Activated T-cell treated with anti-CD3 and anti-CD28 coated beads, Interleukin-2, amount 50 U/mL, for 48 hours (primary cell): ENCODE measurements at regions not wholly inside any gene's neighbourhood (a gene's known extent, or its start where the extent isn't known, plus 50 kb on each side); places are given as distances from the start of the nearest gene placed in this dataset.

Experiments
- DNase-seq, 2 experiments: peaks; one replicate each; pipeline ENCODE4 v3.0.0-alpha.2; 2020

DNA sequence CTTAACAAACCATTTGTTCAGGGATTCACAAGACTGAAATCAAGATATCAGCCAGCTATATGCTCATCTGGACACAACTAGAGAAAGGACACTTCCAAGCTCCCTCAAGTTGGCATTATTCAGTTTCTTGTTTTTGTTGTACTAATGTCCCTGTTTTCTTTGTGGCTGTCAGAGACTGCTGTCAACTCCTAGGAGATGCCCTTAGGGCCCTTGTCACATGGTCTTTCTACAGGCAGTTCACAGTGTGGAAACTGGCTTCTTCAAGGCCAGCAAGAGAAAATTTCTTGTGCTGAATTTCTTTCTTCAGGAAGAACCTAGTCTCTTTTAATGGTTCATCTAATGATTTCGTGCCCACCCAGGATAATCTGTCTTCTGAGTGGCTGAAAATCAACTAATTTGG is 677.2 kb upstream of the MAN1A1 start:
- DNase-seq, result no peak

DNA sequence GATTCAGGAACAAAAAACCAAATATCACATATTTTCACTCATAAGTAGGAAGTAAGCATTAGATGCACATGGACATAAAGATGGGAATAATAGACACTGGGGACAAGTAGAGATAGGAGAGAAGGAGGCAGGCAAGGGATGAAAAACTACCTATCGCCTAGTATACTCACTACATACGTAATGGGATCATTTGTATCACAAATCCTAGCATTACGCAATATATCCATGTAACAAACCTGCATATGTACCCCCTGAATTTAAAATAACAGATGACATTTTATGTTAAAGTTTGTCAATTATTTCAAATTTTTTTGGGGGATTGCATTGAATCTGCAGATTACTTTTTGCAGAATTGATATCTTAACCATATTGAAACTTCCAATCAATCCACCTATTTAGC is 660.5 kb upstream of the MAN1A1 start:
- DNase-seq, result no peak

DNA sequence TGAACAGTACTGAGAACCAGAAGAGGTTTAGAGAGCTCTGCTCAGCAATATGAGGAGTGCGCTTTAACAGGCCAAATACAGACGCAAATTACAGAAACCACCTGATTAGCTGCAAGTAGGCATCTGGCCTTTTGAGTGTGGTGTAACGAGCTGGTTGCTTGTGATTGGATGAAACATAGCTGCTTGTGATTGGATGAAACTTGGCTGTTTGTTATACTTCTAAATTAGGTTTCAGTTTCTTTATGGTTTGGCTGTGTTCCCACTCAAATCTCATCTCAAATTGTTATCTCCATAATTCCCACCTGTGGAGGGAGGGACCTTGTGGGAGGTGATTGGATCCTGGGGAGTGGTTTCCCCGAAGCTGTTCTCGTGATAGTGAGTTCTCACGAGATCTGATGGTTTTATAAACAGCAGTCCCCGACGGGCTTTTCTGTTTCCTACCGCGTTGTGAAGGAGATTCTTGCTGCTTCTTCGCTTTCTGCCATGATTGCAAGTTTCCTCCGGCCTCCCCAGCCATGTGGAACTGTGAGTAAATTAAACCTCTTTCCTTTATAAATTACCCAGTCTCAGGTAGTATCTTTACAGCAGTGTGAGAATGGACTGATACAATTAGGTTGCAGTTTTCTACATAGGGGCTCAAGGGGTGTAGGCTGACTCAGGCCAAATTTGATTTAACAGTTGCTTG is 655.9 kb upstream of the MAN1A1 start:
- no peak for DNase-seq

DNA sequence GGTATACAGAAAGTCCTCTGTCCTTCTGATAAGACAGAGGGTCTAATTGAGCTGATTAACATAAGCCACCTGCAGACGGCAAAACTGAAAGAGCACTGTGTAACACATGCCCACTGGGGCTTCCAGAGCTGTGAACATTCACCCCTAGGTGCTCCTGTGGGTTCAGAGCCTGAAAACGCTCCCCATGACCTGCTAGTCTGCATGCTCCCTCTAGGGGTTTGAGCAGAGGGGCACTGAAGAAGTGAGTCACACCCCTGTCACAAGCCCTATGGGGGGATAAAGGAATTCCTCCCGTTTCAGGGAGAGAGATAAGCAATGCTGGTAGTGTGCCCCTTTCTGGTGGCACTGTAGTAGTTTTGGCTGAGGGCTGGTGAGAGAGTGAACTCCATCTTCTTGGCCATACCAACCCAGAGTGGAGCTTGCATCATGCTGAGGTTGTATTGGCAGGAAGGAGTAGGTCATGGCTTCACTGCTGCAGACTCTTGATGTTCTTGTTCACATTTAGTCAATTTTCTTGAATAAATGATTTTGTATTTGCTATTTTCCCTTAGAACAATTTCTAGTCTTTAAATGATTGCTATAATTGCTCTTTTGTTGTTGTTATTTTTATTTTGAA is 637.5 kb upstream of the MAN1A1 start:
- DNase-seq, result no peak

DNA sequence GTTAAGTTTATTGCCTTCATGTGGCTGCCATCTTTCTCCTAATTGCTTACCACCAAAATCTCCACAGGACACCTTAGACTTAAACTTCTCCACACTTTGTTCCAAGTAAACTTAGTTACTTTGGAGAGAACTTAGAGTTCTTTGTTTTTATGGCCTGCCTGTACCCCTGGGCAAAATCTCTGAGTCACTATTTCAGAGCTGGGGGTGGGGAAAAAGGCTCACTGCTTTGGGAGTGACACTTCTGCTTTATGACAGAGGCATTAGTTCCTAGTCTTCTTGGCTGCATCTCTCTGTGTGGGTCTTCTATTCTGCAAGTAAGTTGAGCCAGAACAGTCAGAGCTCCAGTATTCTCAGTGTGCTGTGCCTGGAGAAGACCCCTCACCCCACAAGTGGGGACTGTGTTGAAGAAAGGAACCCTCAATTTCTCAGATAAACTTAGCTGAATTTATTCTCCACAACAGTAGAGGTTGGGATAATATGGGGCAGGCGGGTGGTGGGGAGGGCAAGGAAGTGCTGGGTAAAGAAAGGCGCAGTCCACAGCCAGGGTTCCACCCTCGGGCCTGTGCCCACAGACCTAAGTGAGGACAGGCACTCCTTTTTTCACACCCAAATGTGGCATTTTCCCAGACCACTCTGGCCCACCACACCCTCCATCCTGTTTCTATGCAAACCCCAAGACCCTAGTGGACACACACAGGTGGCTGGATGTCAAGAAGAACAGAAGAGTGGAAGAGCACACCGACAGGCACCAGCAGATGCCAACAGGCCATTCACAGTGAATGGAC is 636.6 kb upstream of the MAN1A1 start:
- no peak for DNase-seq

DNA sequence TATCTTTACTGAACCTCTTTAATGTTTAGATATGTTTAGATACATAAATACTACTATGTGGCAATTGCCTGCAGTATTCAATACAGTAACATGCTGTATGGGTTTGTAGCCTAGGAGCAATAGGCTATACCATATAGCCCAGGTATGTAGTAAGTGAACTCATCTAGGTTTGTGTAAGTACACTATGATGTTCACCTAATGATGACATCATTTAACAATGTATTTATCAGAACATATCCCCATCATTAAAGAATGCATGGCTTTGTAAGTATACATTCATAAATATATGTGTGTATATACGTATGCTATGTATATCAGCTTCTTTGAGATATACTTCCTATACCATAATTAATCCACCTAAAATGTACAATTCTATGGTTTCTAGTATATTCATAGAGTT is 631.2 kb upstream of the MAN1A1 start:
- DNase-seq, result no peak

DNA sequence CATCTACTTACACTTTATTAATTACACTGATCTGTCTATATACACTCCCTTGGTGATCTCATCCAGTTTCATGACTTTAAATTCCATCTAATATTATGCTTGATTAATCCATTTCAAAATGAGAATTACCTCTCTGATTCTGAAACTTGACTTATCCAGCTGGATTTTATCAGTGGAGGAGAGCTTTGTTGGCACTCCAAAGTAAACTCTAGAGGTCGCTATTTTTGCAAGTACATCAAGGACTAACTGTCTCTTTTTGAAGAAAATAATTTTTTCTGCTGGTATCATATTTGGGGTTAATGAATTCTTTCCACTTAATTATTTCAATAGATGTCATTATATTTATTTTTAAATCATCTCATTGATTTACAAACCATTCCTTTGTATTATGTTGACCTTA is 630.3 kb upstream of the MAN1A1 start:
- no peak for DNase-seq

DNA sequence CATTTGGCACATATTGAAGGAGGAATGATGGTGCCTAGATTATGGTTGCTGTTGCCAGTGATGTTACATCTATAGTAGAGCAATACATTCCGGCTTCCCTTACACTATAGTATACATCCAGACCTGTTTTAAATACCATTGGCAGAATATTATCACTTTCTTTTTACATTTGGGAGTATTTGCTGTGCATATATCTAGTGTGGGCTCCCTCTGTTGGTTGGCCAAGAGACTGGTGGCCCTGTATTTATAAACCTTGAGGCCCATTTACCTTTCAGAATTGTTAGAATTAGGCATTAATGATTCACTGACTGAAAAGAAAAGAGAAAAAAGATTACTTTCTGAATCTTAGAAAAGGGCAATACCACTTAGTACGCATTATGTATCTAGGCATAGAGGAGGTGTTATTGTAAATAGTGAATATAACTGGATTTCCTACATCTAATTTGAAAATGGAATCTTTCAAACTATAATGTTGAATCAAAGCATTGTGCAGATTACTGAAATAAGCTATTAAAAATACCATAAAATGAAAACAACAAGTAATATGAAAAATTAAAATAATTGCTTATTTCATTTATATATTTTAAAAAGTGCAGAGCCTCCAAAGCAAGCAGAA is 628.8 kb upstream of the MAN1A1 start:
- no peak for DNase-seq

DNA sequence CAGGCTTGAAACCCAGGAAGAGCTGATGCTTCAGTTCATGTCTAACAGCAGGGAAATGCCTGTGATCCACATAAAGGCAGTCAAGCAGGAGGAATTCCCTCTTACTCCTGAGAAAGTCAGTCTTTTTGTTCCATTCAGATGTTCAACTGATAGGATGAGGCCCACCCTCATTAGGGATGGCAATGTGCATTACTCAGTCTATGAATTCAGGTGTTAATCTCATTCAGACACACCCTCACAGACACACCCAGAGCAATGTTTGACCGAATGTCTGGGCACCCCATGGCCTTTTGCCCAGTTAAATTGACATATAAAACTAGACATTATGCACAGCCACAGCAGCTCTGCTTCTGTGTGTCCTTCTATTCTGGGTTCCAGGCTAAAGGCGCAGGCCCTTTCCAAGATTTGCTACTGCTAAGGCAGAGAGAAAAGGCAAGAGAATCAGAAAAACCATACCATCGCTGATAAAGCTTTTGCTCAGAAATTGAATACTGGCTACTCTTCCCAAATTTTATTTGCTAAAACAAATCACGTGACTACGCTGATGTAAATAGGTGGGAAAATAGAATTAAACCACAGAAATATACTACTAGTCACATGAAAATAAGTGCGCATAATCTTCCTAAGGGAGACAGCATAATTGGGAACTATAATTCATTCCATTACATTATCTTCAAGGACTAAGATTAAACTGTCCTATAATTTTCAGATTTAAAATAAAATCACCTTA is 625.0 kb upstream of the MAN1A1 start:
- no peak for DNase-seq

DNA sequence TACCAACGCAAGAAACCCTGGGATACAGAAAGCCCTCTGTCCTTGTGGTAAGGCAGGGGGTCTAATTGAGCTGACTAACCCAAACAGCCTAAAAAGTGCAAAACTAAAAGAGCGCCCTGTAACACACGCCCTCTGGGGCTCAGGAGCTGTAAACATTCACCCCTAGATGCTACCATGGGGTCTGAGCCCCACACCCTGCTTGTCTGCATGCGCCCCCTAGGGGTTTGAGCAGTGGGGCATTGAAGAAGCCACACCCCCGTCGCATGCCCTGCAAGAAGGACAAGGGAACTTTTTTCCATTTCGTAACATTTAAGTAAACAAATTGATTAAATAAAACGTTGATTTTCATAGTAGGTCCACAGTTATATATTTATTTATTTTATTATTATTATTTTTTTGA is 616.9 kb upstream of the MAN1A1 start:
- peak; percentile 34 to 39 for DNase-seq

DNA sequence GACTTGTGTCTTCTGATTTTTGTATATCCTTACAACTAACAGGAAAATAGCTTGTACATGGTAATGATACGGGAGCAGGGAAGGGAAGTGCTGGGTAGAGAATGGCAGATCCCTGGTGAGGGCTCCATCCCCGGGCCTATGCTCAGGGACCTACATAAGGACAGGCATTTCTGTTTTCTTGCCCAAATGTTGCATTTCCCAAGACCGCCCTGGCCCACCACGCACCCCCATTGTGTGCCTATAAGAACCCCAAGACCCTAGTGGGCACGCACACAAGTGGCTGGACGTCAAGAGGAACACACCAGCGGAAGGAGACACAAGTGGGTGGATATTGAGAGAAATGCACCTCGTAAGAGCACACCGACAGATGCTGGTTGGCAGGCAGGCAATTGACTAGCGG is 616.3 kb upstream of the MAN1A1 start:
- DNase-seq, result no peak

DNA sequence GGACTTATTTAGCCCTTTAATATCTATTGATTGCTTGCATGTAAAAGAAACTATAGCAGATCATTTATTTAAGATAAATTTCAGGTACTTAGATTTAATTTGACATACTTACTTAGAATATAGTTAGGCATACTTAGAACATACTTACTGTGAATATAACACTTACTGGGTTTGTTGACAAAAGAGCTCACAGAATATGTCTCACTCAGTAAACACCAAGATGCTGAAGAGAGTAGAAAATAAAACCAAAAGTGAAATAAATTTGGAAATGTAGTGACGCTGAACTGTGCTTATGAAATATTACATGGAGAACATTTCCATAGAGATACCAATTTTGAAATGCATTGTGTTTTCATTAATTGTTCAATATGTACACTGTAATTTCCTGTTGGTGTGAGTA is 615.4 kb upstream of the MAN1A1 start:
- no peak for DNase-seq

DNA sequence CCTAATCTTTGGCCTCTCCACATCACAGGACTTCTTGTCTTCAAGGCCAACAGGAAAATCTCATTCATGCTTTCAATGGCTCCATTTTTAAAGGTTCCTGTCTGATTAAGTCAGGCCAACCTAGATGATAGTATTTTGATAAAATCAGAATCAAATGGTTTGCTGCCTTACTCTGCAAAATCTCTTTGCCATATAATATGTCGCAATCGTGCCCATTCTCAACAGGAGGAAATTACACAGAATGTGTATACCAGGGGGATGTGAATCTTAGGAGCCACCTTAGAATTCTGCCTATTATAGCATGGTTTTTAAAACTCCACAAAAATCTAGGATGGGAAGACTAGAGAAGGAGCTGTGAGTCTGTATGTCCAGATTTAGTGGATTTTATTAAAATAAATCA is 612.9 kb upstream of the MAN1A1 start:
- no peak for DNase-seq

DNA sequence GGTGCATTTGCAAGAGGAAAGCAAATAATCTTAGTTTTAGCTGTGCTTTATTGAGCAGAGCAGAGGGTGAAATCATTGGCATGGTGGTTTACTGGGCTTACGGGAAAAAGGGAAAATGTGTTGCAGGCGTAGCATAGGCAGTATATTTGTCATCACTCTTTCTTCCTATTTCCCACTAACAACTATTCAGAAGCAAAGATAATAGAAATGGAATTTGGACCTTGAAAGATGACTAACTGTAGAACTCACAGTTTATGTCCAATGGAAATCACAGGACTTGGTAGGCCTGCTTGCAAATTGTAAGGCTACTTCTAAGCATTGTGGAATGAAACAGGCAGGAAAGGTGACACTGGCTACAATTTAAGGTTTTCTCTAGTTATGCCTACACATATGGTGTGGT is 611.9 kb upstream of the MAN1A1 start:
- DNase-seq, result no peak

DNA sequence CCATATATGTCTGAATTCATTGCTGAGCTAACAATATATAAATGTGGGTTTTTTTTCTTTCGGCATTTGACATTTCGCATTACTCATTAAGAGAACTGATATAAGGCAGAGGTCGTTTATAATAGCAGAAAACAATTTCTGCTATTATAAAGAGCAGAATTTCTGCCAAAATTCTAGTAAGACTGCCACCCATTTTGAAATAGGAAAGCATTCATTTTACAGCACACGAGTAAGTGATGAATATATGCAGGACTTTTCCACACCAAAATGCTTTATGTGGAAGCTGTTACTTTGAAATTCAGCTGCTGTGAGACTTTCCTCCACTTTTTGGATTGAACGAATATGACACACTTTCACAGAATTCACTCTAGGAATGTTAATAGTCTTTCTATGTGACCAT is 610.9 kb upstream of the MAN1A1 start:
- DNase-seq, result no peak

DNA sequence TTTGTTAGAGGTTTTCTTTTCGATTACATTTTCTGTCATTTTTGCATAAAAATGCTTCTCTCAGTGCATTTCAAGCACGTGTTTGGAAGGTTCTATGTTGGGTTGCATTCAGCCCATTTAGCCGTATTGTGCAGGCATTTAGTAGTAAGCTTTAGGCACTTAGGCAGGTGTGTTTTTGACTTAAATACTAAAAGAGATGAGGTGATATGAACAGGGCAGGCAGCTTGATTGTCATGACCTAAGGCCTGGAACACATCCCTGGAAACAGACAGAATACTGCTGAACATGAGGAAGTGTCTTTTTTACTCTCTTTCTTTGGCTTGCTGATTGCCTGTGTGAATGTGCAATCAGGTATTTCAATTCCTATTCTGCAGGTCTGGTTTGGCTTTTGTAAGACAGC is 610.5 kb upstream of the MAN1A1 start:
- no peak for DNase-seq

DNA sequence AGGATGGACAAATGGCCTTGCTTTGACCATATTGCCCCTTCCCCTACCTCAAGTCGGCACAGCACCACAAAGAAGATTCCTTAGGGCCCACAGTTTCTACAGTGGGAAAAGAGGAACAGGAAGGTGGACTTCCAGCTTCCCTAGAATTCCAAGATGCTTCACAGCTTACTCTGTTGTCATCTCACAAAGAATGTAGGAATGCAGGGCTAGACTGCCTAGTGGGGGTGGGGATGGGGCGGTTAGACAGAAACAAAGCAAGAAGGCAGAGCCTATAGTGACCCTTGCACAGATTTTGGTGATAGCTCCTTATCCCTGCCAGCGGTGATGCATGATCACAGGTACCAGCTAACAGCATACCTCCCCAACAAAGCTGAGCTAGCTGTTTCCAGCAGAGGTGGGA is 607.6 kb upstream of the MAN1A1 start:
- no peak for DNase-seq

DNA sequence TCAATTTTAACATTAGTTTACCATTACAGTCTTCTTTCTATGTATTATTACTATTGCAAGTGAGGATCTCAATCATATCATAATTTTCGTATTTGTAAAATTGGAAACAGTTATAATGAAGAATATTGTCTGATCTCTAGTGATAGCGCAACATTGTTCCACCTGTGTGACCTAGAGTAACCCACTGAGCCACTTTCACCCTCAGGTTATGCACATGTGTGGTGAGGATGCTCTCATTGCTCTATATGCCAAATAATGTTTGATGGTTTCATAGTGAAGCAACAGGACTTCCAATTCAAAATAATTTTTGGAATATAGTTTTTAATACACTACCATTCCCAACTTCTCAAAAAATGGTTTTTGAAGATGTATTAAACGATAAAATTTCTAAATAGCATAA is 603.1 kb upstream of the MAN1A1 start:
- no peak for DNase-seq

DNA sequence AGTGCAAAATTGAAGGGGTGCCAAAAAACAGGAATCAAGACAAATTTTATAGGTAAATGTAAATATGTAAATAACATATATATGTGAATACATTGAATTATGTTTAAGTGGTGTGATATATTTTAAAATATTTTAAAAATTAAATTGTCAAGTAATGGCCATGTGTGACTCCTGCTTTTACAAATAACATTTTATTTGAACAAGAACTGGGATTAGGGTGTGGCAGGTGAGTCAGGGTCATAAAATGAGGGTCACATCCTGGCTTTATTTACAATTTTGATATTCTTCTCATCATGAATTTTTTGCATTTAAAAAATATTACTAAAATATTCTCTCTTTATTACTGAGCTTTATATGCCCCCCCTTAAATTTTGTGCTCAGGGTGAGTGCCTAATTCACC is 601.1 kb upstream of the MAN1A1 start:
- DNase-seq, result no peak

DNA sequence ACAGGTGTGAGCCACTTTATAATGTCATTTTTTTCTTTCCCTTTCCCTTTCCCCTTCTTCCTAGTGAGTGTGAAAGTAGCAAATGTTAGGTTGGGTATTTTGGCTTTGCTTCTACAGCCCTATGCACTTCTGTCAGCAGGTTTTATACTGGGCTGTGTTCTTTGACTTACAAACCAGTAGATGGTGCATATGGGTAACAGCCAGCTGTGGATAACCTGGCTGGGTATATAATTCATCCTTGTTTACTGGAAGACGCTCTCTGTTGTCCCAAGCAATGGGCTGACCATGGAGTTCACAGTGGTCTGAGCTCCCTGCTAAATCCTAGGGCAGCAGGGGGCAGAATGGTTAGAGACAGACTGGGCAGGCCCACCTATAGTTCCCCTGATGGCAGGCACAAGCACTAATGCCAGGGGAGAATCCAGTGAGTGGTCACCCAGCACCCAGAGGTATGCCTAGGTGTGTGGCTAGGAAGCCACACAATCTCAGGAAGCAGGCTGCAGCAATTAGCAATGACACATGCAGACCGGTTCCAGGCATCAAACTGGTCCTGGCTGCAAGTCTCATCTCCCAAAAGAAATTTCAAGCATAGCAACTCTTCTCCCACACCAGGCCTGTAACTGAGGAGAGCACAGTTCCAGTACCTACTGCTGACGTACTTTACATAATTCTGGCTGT is 592.7 kb upstream of the MAN1A1 start:
- DNase-seq, result no peak

DNA sequence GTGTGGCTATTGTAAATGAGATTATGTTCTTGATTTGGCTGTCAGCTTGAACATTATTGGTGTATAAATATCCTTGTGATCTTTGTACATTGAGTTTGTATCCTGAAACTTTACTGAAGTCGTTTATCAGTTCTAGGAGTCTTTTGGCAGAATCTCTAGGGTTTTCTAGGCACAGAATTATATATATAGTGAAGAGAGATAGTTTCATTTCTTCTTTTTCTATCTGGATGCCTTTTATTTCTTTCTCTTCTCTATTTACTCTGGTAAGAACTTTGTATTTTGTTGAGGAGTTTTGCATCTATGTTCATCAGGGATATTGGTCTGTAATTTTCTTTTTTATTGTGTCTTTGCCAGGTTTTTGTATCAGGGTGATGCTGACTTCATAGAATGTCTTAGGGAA is 589.2 kb upstream of the MAN1A1 start:
- no peak for DNase-seq

DNA sequence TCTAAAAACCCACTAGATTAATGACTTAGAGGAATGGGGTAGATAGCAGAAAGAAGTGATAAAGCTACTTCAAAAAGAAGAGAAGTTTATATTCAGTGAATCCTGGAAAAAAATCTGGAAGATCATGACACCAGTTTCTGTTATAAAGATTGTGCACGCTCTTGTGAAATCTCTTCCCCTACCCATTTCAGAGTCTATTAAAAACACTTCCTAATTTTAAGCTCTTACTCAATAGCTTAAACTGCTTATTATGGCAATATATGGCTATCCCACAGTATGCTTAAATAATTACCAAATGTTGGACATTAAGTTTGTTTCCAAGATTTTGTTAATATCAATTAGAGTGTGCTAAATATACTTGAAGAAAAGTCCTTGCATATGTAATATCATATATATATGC is 585.3 kb upstream of the MAN1A1 start:
- no peak for DNase-seq

DNA sequence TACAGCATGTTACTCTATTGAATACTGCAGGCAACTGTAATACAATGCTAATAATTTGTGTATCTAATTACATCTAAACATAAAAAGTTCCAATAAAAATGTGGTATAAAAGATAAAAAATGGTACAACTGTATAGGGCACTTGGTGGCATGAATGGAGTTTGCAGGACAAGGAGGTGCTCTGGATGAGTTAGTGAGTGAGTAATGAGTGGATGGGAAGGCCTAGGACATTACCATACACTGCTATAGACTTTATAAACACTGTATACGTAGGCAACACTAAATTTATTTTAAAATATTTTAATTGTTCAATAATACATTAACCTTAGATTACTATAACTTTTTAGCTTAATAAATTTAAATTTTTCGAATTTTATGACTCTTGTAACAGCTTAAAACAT is 579.6 kb upstream of the MAN1A1 start:
- DNase-seq, result no peak
